ENCODE measurements at regions not wholly inside any gene's neighbourhood (a gene's known extent, or its start where the extent isn't known, plus 50 kb on each side); places are given as distances from the start of the nearest gene placed in this dataset.

DNA sequence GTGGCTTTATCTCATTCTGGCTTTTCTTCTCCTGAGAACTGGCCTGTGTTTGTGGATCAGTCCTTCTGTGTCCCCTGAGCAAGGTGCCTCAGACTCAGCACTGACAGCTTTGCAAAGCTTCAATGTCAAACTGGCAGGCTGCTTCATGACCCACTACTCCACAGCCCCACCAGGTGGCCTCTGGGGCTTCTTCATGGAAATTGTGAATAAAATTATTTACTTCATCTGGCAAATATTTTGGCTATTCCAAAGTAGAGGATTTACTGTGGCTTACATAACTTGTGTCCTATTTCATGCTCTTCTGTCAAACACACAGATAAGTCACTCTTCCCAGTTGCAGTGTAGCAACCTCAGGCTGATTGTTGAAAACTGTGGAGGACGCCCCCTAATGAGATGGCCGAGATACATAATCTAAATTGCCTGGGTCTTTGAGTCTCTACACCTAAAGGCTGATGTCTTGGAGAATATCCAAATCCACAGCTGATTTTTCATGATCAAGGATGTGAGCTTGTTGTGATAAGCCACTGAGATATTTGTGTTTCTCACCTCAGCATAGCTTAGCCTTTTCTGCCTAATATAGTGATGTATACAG lies 721.9 kb upstream of the SLC10A2 start:
- WGBS (ENCODE audit: low lambda C conversion rate, missing lambda C conversion rate), result 56% methylated on average over 2 of the region's 2 CpGs

DNA sequence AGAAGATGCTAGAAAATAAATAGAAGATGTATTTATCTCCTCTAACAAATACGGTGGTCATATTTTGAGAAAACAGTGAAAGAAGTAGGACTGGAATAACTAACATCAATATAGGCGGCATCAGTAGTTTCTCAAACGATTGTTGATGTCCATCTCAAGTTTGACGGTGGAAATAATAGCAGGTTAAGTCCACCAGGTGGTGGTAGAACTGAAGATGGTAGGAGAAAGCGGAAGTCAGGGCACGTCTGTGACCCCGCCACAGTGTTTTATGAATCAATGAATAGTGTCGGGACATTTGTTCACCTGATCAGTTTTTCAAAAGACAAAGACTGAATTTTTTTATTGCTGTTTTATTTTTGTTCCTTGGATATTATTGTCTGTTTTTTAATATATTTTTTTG lies 706.4 kb upstream of the SLC10A2 start:
- DNase-seq (ENCODE audit: low spot score), result no peak
- no peaks in the 10 kb centered on the region for H3K27me3 ChIP-seq
- no peaks in the 10 kb centered on the region for H3K9me2 ChIP-seq (replicated peaks; ENCODE audit: insufficient read depth)
- H3K27ac ChIP-seq, result no peak overlapping the region
- no peaks in the 10 kb centered on the region for H3K36me3 ChIP-seq (replicated peaks; ENCODE audit: insufficient read depth, low read depth)
- H3K4me3 ChIP-seq, result no peak overlapping the region
- no peaks in the 10 kb centered on the region for H3K4me1 ChIP-seq (ENCODE audit: insufficient read depth)
- no peak overlapping the region for H3K4me2 ChIP-seq
- no peaks in the 10 kb centered on the region for H3K9me3 ChIP-seq (ENCODE audit: low read depth)
- TF ChIP-seq, protein P1, sequence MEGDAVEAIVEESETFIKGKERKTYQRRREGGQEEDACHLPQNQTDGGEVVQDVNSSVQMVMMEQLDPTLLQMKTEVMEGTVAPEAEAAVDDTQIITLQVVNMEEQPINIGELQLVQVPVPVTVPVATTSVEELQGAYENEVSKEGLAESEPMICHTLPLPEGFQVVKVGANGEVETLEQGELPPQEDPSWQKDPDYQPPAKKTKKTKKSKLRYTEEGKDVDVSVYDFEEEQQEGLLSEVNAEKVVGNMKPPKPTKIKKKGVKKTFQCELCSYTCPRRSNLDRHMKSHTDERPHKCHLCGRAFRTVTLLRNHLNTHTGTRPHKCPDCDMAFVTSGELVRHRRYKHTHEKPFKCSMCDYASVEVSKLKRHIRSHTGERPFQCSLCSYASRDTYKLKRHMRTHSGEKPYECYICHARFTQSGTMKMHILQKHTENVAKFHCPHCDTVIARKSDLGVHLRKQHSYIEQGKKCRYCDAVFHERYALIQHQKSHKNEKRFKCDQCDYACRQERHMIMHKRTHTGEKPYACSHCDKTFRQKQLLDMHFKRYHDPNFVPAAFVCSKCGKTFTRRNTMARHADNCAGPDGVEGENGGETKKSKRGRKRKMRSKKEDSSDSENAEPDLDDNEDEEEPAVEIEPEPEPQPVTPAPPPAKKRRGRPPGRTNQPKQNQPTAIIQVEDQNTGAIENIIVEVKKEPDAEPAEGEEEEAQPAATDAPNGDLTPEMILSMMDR (IDR thresholded peaks at IDR 0.05; ENCODE audit: poor library complexity), result no peak
- no peak for TF ChIP-seq EZH2 (IDR thresholded peaks at IDR 0.05; ENCODE audit: borderline replicate concordance)
- TF ChIP-seq EZH2phosphoT487 (IDR thresholded peaks at IDR 0.05; ENCODE audit: low read depth, severe bottlenecking, unreplicated experiment), result no peak
- no peaks in the 10 kb centered on the region for H3K79me2 ChIP-seq
- WGBS (ENCODE audit: low lambda C conversion rate, missing lambda C conversion rate), result 82% methylated on average over 8 of the region's 8 CpGs
- no peaks in the 10 kb centered on the region for H4K20me1 ChIP-seq (ENCODE audit: insufficient read depth, poor library complexity, severe bottlenecking)
- no peak overlapping the region for H2AFZ ChIP-seq

More for the DNA sequence above, 721.9 kb upstream of the SLC10A2 start:
- Histone ChIP-seq H3K27me3 (no peaks in the 10 kb centered on the region), H3K79me2 (no peaks in the 10 kb centered on the region), H3K36me3 (replicated peaks; ENCODE audit: insufficient read depth, low read depth) (no peaks in the 10 kb centered on the region), H3K27ac (no peak overlapping the region), H3K4me2 (no peak overlapping the region), H3K9me3 (ENCODE audit: low read depth) (no peaks in the 10 kb centered on the region), H3K4me3 (no peak overlapping the region), H4K20me1 (ENCODE audit: insufficient read depth, poor library complexity, severe bottlenecking) (no peaks in the 10 kb centered on the region), H3K4me1 (ENCODE audit: insufficient read depth) (no peaks in the 10 kb centered on the region), H2AFZ (no peak overlapping the region), H3K9me2 (replicated peaks; ENCODE audit: insufficient read depth) (no peaks in the 10 kb centered on the region)
- TF ChIP-seq EZH2 (IDR thresholded peaks at IDR 0.05; ENCODE audit: borderline replicate concordance) (no peak), EZH2phosphoT487 (IDR thresholded peaks at IDR 0.05; ENCODE audit: low read depth, severe bottlenecking, unreplicated experiment) (no peak)
- TF ChIP-seq, protein P1 (IDR thresholded peaks at IDR 0.05; ENCODE audit: poor library complexity), result peak; percentile 44
- peak; percentile 25 for DNase-seq (ENCODE audit: low spot score)

DNA sequence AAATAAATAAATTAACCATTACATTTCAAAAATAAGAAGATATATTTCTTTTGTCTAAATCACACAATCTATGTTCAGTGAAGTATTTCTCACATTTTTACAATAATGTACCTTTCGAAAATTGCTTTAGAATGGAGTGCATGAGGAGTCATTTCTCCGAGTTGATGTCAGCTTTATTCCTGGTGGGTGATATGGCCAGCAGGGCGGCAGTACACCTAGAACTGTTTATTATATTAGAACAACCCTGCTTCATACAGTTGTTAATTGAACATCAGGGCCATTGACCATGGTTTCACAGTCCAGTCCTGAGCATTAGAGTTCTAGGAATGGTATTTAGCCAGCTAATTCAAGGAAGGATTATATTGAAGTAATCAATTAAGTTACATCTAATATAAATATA lies 696.3 kb upstream of the SLC10A2 start:
- H3K4me1 ChIP-seq (ENCODE audit: insufficient read depth), result no peaks in the 10 kb centered on the region
- H3K36me3 ChIP-seq (replicated peaks; ENCODE audit: insufficient read depth, low read depth), result no peaks in the 10 kb centered on the region
- H3K9me3 ChIP-seq (ENCODE audit: low read depth), result no peaks in the 10 kb centered on the region
- WGBS (ENCODE audit: low lambda C conversion rate, missing lambda C conversion rate), result 88% methylated on average over 3 of the region's 3 CpGs
- no peaks in the 10 kb centered on the region for H3K79me2 ChIP-seq
- H3K4me3 ChIP-seq, result no peak overlapping the region
- H3K9me2 ChIP-seq (replicated peaks; ENCODE audit: insufficient read depth), result no peaks in the 10 kb centered on the region
- no peak for DNase-seq (ENCODE audit: low spot score)
- no peaks in the 10 kb centered on the region for H4K20me1 ChIP-seq (ENCODE audit: insufficient read depth, poor library complexity, severe bottlenecking)
- H3K27me3 ChIP-seq, result no peaks in the 10 kb centered on the region
- TF ChIP-seq EZH2 (IDR thresholded peaks at IDR 0.05; ENCODE audit: borderline replicate concordance) (no peak), EZH2phosphoT487 (IDR thresholded peaks at IDR 0.05; ENCODE audit: low read depth, severe bottlenecking, unreplicated experiment) (no peak)
- TF ChIP-seq, protein P1 (IDR thresholded peaks at IDR 0.05; ENCODE audit: poor library complexity), result no peak
- no peak overlapping the region for H3K27ac ChIP-seq
- no peak overlapping the region for H2AFZ ChIP-seq
- no peak overlapping the region for H3K4me2 ChIP-seq

All from hepatocyte (in vitro differentiated cells).